ENCODE measurements at regions not wholly inside any gene's neighbourhood (a gene's known extent, or its start where the extent isn't known, plus 50 kb on each side); places are given as distances from the start of the nearest gene placed in this dataset.

- TF ChIP-seq CTCF (IDR thresholded peaks at IDR 0.05; ENCODE audit: insufficient read depth, low read depth, low read length, missing control alignments) = no peak
- DNase-seq (ENCODE audit: low read depth) = no peak
Measured at GRCh38 chr4:4720646-4721045, 138.8 kb upstream of the MSX1 start.

GRCh38 chr4:4719436-4719835 lies 140.0 kb upstream of the MSX1 start:
- no peak overlapping the region for H3K4me3 ChIP-seq (ENCODE audit: low read depth, low read length)
- TF ChIP-seq CTCF (IDR thresholded peaks at IDR 0.05; ENCODE audit: insufficient read depth, low read depth, low read length, missing control alignments) = no peak
- DNase-seq (ENCODE audit: low read depth) = no peak

More at GRCh38 chr4:4720646-4721045, 138.8 kb upstream of the MSX1 start:
- H3K4me3 ChIP-seq (ENCODE audit: low read depth, low read length) = no peak overlapping the region

GRCh38 chr4:4717692-4718091 lies 141.8 kb upstream of the MSX1 start:
- DNase-seq (ENCODE audit: low read depth) = no peak
- no peak overlapping the region for H3K4me3 ChIP-seq (ENCODE audit: low read depth, low read length)
- TF ChIP-seq CTCF (IDR thresholded peaks at IDR 0.05; ENCODE audit: insufficient read depth, low read depth, low read length, missing control alignments) = no peak

GRCh38 chr4:4714331-4714730 lies 145.1 kb upstream of the MSX1 start:
- no peak for DNase-seq (ENCODE audit: low read depth)
- no peak overlapping the region for H3K4me3 ChIP-seq (ENCODE audit: low read depth, low read length)
- TF ChIP-seq CTCF (IDR thresholded peaks at IDR 0.05; ENCODE audit: insufficient read depth, low read depth, low read length, missing control alignments) = no peak

GRCh38 chr4:4712800-4713528 lies 146.5 kb upstream of the MSX1 start:
- TF ChIP-seq CTCF (IDR thresholded peaks at IDR 0.05; ENCODE audit: insufficient read depth, low read depth, low read length, missing control alignments) = no peak
- no peak for DNase-seq (ENCODE audit: low read depth)
- no peak overlapping the region for H3K4me3 ChIP-seq (ENCODE audit: low read depth, low read length)

GRCh38 chr4:4711902-4712301 lies 147.6 kb upstream of the MSX1 start:
- TF ChIP-seq CTCF (IDR thresholded peaks at IDR 0.05; ENCODE audit: insufficient read depth, low read depth, low read length, missing control alignments) = no peak
- DNase-seq (ENCODE audit: low read depth) = no peak
- H3K4me3 ChIP-seq (ENCODE audit: low read depth, low read length) = no peak overlapping the region

GRCh38 chr4:4709736-4710135 lies 149.7 kb upstream of the MSX1 start:
- TF ChIP-seq CTCF (IDR thresholded peaks at IDR 0.05; ENCODE audit: insufficient read depth, low read depth, low read length, missing control alignments) = no peak
- DNase-seq (ENCODE audit: low read depth) = no peak

More at GRCh38 chr4:4709736-4710135, 149.7 kb upstream of the MSX1 start:
- H3K4me3 ChIP-seq (ENCODE audit: low read depth, low read length) = no peak overlapping the region
